ENCODE measurements at regions not wholly inside any gene's neighbourhood (a gene's known extent, or its start where the extent isn't known, plus 50 kb on each side); places are given as distances from the start of the nearest gene placed in this dataset.

DNA sequence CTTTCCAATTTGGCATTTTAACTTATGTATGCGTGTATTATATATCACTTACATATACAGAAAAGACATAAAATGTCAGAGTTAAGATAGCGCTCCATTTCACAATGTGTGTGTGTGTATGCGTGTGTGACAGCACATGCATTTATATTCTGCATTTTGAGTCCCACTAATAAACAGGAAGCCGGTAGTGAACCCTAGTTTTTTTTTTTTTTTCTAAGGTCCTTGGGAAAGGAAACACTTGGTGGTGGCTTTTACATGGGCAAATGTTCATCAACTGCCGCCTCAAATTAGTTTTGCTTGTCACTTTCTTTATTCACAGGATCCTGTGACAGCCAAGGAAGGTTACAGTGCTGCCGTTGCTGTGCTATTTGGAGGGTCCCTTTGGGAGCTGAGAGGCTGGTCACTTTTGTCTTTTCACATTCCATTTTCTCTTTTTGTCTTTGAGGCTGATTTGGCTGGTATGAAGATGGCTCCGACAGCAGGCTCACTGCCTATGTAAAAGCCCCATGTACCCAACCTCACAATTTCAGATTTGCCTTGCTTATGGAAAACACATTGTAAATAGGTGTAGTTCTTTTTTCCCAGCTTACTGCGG, 298.9 kb downstream of the CSNK1G3 start:
- no peak for DNase-seq (ENCODE audit: low read depth in 4 of 4, low spot score in 3 of 4)

DNA sequence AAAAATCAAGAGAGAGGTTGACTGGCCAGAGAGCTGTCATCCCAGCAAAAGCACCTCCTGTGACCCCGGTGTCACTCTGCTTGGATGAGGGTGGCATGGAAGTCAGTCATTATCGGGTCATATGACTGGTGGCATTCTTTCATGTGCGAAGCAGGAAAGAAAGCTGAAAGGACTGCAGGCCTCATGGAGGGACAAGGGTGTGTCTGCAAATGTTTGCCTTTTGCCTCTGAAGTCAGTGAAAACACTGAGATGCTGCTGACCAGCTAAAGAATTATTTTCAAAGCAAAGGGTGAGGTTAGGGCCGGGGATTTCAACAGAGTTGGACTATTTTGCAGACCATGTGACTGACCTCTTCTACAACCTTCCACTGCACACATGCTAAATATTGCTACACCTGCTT, 298.3 kb downstream of the CSNK1G3 start:
- no peak for DNase-seq (ENCODE audit: low read depth in 4 of 4, low spot score in 3 of 4)

DNA sequence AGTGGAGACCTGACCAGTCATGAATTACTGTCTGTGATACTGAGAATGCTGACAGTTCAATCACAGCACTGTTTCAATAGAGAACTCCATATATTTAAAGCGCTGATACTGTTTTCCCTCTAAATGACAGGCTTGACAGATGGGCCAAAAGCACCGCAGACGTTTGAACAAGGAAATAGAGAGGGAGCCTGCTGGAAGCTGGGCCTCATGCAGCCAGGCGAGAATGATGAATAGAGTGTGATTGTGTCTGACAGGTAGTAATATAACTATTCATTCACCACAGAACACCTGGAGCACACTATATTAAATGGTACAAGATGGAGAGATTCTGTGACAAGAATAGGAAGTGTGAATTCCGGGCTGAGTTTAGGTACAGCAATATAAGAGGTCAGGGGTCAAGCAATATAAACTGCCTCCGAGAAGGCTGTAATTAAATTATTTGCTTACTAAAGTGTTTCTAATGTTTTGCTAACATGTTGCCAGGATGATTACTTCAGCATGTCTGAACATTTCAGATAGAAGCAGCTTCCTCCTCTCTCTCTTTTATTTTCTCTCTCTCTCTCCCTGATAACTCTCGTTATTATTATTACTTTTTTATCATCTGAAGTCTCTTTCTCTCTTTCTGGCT, 297.7 kb downstream of the CSNK1G3 start:
- no peak for DNase-seq (ENCODE audit: low read depth in 4 of 4, low spot score in 3 of 4)

DNA sequence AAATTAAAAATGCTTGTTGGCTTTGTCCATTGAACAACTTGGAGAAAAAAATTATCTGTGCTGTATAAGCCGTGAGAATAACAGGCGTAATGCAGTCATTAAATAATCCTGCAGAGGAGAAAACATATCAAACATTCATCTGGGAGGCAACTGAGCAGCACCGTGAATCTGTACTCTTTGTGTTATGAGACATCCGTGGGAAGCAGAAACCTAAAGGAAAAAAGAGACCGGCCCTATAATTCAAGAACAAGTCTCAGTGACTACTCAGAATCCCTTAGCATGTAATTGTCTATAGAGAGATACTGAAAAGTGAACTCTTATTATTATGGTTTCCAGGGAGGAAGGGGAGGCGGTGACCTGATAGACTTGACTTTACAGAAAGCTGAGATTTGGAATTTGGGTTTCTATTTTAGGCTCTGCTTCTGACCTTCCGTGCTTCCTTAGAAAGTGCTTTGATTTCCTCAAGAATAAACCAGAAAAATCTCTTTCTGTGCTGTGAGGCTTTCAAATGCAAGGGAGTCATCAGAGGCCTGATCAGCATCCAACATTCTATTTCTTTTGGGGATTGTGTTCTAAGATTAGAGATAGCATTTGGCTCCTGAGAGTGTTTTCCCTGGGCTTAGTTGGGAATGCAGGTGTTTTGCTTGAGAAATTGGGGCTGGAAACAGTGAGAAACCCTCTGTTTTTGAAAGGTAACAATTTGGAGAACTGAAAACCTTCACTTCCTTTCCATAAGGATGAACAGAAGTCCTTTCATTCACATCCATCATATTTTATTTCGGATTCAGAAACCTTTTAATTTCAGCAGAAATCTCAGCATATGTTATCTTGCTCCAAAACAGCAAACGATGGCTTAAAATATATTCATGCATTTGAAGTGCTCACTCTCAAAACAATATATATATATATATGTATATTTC, 296.7 kb downstream of the CSNK1G3 start:
- no peak for DNase-seq (ENCODE audit: low read depth in 4 of 4, low spot score in 3 of 4)

DNA sequence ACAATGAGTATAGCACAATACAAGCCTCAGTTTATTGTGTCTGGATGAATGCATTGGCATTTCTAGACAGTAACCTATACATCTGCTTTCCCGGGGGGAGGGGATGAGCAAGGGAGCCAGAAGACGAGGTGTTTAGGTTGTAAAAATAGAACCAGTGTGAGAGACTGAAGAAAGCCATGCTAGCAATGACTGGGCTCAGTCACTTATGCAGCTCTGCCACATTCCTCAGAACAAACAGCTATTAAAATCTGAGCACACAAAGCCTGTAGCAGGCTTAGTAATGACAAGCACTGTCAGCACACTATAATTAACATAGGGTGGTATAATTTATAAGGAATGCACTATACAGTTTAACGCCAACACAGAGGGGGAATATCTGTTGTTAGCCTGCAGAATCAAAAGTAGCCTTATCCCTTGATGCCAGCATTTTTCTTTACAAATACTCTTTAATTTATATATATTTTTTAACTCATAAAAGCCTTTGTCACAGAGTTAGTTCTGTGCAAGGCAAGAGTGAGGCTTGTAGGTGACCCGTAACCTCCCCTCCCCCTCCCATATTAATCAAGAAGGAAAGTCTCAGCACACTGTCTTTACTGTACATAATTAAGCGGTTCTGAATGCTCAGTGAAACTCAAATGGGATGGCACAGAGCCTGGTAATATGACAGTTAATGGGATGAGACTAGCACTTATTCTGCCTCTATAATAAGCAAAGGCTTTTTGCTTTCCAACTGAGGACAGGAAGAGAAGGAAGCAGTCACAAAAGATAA, 295.4 kb downstream of the CSNK1G3 start:
- no peak for DNase-seq (ENCODE audit: low read depth in 4 of 4, low spot score in 3 of 4)

DNA sequence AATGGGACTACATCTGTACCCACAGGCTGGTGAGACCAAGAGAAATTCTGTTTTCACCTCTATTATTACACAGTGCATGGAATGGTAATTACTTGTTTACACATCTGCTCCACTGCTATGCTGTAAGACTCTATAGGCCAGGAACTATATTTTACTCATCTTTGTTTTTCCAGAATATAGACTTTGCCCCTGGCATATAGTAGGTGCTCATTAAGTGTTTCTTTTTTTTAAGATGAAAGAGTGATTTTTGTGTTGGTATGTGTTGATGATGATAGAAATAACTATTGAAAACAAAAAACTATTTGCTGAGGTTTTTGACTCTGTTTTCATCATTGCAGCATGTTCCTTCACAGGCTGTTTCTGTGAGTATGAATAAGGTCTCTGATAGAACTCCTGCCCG, 294.7 kb downstream of the CSNK1G3 start:
- no peak for DNase-seq (ENCODE audit: low read depth in 4 of 4, low spot score in 3 of 4)

DNA sequence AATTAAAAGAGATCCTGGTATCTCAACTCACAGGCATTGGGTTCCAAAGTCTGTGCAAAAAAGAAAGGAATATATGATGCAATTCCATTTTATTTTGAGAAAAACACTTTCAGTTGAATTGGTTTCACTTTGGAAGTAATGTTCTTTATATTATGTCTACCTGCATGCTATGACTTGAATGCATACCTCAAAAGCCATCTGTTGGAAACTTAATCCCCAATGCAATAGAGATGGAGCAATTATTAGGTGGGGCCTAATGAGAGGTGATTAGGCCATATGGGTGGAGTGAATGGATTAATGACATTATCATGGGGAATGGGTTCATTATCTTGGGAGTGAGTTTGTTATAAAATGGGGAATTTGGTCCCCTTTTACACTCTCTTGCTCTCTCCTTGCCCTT, 293.3 kb downstream of the CSNK1G3 start:
- DNase-seq (ENCODE audit: low read depth in 4 of 4, low spot score in 3 of 4) = no peak

DNA sequence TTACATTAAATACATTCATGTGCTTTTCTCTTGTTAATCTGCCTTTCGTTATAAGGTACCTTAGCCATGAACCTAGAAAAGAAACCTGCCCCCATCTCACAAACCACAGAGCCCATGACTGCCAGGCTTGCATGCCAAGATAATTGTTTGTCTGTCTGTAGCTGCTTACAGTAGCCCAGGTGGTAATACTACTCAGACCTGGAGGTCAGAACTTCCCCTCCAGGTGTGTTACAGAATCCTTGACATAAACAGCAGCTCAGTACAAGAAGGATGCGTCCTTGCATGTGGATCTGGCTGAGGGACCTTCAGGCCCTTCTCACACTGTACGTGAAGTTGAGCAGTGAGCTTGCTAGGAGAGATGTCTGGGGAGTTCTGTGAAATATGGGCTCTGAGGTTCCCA, 291.4 kb downstream of the CSNK1G3 start:
- no peak for DNase-seq (ENCODE audit: low read depth in 4 of 4, low spot score in 3 of 4)

DNA sequence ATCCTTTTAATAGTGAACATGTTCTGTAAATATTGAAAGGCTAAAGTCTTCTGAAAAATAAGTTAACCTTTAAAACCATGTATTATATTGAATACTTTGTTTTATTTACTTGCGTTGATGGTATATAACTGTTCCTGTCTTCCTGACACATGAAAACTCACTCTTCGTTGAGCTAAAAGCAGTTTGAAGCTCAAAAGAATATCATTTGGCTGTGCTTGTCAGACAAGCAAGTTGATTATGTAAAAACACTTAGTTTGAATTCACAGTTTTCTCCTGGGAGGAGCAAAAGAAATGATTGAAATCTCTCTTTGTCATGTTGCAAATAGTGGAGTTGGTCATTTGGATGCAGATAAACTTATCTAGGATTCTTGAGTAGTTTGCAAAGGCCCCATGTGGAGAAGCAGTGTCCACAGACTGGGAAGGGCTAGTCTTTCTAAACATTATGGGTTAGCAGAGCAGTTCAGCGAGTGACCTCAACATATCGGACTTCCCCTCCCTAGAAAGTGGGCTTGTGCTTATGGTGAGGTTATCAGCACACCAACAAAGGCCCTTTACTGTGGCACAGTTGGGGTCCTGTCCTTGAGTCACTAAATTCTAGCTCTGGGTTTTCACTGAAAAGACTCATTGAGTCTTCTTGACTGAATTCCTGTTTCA, 290.4 kb downstream of the CSNK1G3 start:
- no peak for DNase-seq (ENCODE audit: low read depth in 4 of 4, low spot score in 3 of 4)

DNA sequence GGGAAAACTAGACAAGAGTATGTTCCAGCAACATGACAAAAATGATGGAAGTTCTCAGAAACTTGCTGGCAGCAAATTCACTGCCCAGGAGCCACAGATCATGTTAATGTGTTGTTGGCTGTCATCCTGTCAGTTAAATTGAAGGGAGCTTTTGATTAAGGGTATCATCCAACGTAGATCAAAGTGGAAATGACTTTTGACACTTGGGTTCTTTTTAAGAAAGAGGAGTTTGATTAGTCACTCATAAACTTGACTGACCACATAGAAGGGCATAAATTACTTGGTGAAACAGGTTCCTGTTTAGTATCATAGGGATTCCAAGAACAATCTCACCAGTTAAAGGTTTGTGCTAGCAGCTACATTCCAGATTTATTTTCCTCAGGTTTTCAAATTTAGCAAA, 288.7 kb downstream of the CSNK1G3 start:
- DNase-seq (ENCODE audit: low read depth in 4 of 4, low spot score in 3 of 4) = no peak

DNA sequence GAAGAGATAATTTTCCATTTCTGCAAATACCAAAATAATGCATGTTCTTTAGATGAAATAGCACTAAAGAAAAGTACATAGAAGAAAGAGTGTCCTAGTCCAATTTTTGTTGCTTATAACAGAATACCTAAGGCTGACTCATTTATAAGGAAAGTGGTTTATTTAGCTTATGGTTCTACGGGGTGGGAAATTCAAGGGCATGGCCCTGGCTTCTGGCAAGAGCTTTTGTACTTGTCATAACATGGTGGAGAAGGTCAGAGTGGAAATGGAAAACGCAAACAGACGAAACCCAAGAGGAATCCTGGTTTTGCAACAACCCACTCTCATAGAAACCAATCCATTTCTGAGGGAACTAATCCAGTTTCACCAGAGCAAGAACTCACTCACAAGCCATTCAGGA, 283.7 kb downstream of the CSNK1G3 start:
- no peak for DNase-seq (ENCODE audit: low read depth in 4 of 4, low spot score in 3 of 4)

DNA sequence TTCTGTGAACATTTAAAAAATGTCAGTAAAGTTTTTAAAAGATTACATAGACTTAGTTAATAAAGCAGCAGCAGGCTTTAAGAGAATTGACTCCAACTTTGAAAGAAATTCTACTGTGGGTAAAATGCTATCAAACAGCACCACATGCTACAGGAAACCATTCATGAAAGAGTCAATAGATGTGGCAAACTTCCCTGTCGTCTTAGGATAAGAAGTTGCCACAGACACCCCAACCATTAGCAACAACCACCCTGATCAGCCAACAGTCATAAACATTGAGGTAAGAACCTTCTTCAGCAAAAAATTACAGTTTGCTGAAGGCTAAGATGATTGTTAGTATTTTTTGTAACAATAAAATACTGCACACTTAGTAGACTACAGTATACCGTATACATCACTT, 278.2 kb downstream of the CSNK1G3 start:
- no peak for DNase-seq (ENCODE audit: low read depth in 4 of 4, low spot score in 3 of 4)

DNA sequence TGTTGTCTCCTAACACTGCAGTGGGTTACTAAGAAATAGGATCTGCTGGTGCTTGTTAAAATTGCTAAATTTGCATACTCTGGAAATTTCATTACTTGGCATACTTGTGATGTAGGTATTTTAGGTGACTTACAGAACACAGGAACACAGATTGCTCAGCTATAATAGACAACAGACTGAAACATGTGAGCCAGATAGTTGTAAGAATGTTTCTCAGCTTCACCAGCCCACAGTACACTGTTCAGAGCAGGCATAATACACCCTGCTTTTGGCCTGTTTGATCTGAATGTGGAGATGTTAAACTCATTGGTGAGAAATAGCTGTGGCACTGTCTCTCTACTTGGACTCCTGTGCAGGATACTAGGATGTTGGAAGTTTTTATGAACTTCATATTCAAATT, 275.7 kb downstream of the CSNK1G3 start:
- no peak for DNase-seq (ENCODE audit: low read depth in 4 of 4, low spot score in 3 of 4)

DNA sequence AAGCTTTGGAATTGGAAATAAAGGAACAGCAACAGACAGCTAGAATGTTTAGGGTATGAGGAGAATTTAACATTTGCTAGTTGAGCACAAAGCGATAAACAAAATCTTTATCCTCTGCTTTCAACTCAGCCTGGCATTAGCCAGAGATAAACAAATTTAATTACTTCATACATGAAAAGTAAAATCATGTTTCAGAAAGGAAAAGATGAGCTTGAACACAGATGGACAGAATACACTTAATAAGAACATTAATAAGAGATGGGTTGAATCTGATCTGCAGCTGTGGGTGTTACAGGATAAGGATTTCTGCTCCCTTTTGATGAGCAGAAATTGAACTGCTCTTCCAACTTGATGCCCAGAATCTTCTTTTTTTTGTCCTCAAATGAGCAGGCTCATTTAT, 275.2 kb downstream of the CSNK1G3 start:
- no peak for DNase-seq (ENCODE audit: low read depth in 4 of 4, low spot score in 3 of 4)

DNA sequence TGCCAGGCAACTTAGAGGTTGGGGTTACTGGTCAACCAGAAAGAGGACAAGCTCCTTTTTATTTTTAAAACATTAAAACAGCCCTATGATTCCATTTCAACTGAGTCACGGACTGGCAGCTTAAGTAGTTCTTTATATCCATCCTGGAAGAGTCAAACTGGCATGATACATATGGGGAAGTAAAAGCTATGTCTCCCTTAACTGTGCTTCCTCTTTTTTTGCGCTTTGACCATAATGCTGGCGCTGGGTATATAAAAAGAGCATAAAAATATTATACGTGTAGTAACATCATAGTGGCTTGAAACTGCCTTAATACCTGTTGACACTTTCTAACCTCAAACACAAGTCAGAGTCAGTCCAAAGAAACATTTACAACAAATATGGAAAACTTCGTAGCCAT, 274.4 kb downstream of the CSNK1G3 start:
- DNase-seq (ENCODE audit: low read depth in 4 of 4, low spot score in 3 of 4) = no peak

DNA sequence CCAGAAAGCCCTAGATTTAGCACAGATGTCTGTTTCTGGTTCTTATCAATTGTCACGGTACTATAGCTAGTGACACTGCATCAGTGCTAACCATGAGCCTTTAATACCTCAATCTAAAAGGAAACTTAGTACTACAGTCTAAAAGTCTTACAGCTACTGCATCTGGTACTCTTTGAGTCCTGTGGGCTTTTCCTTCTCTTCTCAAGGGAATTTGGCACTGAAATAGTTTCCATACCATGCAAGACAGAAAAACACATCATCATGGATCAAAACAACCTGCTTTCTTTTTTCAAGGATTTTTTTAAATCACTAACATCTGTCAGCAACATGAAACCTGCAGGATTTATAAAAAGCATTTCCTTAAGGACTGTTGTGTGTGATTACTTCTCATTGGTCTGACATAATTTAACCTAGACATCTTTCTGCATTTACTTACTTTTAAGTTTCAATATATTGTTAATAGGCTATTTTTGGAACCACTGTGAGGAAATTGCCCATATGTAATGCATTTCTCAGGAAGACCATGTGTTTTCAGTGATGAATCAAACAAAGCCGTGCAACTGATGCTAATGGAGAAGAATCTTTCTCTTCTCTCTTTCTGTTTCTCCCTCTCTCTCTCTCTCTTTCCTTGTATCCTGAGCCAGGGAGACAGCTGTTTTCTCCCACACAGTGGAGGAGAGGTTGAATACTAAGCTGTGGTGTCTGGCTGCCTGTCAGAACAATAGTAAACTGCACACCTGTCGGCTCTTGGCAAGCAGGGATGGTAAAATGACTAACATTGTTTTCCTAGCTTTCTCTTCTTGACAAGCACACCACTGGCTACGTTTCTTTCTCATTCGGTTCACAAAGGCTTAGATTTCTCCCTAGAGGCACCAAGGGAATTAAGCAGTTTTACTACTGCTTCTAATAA, 273.4 kb downstream of the CSNK1G3 start:
- DNase-seq (ENCODE audit: low read depth in 4 of 4, low spot score in 3 of 4) = no peak

DNA sequence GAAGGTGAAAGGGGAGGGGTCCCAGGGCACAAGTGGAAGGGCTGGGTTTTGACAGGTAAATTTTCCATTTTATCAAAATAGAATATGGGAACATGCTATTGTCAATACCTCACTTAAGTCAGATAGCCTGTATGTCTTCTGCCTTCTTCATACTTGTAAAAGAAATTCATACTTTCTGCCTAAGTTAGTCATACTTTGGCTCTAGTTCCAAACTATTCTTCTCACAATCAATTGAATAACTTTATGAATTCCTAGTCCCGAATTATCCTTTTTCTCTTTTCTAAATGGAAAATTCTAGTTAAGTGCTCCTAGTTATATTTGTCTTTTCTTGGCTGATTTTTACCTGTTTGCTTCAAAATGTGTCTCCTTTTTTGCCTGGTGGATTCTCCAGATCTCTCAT, 271.4 kb downstream of the CSNK1G3 start:
- no peak for DNase-seq (ENCODE audit: low read depth in 4 of 4, low spot score in 3 of 4)

DNA sequence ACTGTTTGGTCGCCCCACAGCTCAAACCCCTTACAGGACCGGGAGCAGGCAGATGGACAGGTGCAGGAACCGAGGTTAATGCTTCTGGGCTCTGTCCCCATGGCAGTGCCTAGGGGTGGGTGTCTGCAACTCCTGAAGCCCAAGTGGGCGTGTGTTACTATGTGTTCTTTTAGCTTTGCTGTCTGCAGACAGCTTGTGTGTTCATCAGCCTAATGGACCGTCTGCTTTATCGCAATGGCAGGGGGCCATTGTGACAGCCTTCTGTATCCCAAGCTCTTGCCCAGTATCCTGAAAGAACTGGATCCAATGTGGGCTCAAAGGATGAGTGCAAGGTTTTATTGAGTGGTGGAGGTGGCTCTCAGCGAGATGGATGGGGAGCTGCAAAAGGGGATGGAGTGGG, 266.7 kb downstream of the CSNK1G3 start:
- no peak for DNase-seq (ENCODE audit: low read depth in 4 of 4, low spot score in 3 of 4)

DNA sequence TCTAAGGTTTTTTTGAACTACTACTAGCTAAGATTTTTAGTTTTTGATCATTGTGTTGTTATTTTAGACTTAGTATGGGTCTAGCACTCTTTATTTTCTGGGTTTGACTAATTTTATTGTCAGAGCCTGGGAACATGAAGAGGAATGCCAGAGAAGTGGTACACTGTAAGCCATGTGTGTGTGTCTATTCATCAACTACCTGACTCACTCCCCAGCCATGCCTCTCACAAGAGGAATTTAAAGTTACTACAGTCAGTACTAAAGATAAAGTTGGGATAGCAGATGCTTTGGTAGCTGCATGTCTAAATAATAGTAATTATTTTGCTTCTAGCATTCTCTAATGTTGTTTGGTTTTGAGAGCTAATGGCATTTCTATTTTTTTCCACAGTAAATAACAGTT, 264.8 kb downstream of the CSNK1G3 start:
- DNase-seq (ENCODE audit: low read depth in 4 of 4, low spot score in 3 of 4) = no peak

DNA sequence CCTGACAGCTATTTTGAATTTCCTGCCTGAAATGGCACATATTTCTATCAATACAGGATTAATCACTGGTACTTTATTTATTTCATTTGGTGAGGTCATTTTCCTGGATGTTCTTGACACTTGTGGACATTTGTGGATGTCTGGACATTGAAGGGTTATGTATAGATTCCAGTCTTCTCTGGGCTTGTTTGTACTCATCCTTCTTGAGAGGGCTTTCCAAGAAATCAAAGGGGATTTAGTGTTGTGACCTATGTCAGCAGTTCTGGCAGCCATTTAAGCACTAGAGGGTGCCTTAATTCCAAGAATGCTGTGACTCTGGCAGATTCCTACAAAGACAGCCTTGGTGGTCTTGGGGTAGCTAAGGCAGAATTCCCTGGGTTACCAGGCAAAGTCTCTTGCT, 259.7 kb downstream of the CSNK1G3 start:
- no peak for DNase-seq (ENCODE audit: low read depth in 4 of 4, low spot score in 3 of 4)

Data from right renal pelvis (tissue), 4 donors.